GM12891 (cell line): ENCODE measurements at regions not wholly inside any gene's neighbourhood (a gene's known extent, or its start where the extent isn't known, plus 50 kb on each side); places are given as distances from the start of the nearest gene placed in this dataset.

Source experiments
- POLR2A ChIP-seq: IDR thresholded peaks from 2 replicates; pipeline ENCODE4 v1.6.1; 2011; ENCODE audit warnings: low read depth, low read length, control low read depth
- POLR2AphosphoS5 ChIP-seq: IDR thresholded peaks from 2 replicates; pipeline ENCODE4 v1.6.1; 2011; ENCODE audit warnings: low read depth, low read length, control low read depth

GRCh38 chr1:80417671-80418070 is 1383.1 kb upstream of the ADGRL2 start:
- TF ChIP-seq POLR2AphosphoS5 = no peak
- TF ChIP-seq POLR2A = no peak
